ENCODE measurements at regions not wholly inside any gene's neighbourhood (a gene's known extent, or its start where the extent isn't known, plus 50 kb on each side); places are given as distances from the start of the nearest gene placed in this dataset.
"Not testable (repeated sequence)": the region's sequence is repeated elsewhere in the genome, so short reads cannot be mapped to it uniquely, and the experiment has no call there.

DNA sequence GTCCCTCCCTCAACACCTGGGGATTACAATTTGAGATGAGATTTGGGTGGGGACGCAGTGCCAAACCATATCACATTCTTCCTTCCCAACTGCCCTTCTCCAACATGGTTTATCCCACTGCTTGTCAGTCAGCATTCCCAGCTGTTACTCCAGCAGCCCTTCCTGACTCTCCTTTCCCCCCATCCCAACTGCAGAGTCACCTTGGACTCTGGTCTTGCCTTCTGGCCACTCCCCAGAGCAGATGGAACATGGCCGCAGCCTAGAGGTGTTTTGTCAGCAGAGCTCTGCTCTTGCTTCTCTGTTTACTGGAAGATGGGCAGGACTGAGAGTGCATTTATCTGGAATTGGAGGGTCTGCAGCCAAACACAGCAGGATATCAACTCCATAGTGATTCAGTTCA lies 51.2 kb upstream of the MEX3C start:
- no peak for DNase-seq (ENCODE audit: low spot score)
- in situ Hi-C loops (cut with HindIII; ENCODE audit: low sequenced_read_pairs), result no loop called here

DNA sequence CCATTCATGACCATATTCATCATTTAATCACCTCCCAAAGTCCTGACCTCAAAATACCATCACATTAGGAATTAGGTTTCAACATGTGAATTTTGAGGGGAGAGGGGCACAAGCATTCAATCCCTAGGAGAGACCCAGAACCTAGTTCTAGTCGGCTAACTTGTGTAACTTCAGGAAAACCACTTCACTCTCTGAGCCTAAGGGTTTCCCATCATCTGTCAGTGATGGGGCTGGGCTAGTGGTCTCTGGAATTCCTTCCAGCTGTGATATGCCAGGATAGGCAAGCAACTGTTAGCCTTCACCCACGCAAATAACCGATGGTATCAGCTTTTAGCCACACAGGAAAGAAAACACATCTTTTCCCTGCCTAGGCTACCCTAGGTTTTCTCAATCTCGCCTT lies 52.5 kb upstream of the MEX3C start:
- in situ Hi-C loops (cut with HindIII; ENCODE audit: low sequenced_read_pairs), result no loop called here

GRCh38 chr18:51250458-51251024 lies 53.1 kb upstream of the MEX3C start:
- in situ Hi-C loops (cut with HindIII; ENCODE audit: low sequenced_read_pairs), result no loop called here
- no peak for DNase-seq (ENCODE audit: low spot score)

More for the DNA sequence above, 52.5 kb upstream of the MEX3C start:
- DNase-seq (ENCODE audit: low spot score), result no peak

DNA sequence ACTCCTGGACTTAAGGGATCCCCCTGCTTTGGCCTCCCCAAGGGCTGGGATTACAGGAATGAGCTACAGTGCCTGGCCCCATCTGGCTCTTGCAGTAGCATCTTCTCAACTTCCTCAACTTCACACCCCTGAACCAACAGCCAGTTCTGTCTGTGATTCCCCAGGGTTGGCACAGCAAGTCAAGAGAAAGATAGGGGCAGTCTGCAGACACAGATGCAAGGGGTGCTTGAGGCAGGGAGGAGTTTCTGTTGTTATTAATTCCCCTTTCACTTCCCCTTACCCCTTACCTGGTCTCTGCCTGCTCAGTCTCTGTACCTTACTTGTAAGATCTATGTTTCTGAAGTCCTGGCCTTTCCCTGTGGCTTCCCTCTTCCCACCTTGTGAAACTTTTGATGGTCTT lies 54.1 kb upstream of the MEX3C start:
- in situ Hi-C loops (cut with HindIII; ENCODE audit: low sequenced_read_pairs), result no loop called here
- DNase-seq (ENCODE audit: low spot score), result no peak

GRCh38 chr18:51253476-51253875 lies 56.0 kb upstream of the MEX3C start:
- DNase-seq (ENCODE audit: low spot score), result no peak
- in situ Hi-C loops (cut with HindIII; ENCODE audit: low sequenced_read_pairs), result no loop called here

DNA sequence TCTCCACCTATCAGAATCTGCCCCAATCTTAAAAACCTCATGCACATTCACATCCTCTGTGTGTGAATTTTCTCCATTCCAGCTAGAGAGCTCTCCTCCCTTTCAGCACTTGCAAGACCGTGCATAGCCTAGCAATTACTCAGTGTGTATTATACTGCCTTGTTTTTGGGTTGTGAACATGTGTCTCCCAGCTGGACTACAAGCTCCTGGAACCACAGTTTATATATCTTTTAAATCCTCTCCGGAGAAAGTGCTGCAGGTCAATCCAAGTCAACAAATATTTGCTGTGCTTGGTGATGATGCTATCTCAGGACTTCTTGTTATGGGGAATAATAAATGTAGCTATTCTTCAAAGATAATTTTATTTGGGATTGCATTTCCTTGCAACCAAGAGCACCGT lies 58.2 kb upstream of the MEX3C start:
- in situ Hi-C loops (cut with HindIII; ENCODE audit: low sequenced_read_pairs), result no loop called here

DNA sequence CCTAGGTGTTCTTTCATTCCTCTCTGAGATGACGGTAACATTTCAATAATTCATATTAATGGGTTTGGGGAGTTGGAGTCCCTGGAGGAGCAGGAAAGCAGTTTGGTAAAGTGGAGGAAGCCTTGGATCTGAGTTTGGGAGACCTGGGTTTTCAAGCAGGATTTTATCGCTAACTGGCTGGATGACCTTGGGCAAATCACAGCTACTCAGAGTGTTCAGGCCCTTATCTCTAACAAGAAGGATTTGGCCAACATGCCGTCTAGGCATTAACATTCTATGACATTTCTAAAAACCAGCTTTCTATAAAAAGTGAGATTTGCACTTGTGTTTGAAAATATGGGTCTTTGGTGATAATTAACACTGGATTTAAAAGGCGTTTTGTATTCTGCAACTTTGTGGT lies 59.7 kb upstream of the MEX3C start:
- in situ Hi-C loops (cut with HindIII; ENCODE audit: low sequenced_read_pairs), result no loop called here
- no peak for DNase-seq (ENCODE audit: low spot score)

More for the DNA sequence above, 58.2 kb upstream of the MEX3C start:
- no peak for DNase-seq (ENCODE audit: low spot score)

GRCh38 chr18:51260118-51260517 lies 62.6 kb upstream of the MEX3C start:
- in situ Hi-C loops (cut with HindIII; ENCODE audit: low sequenced_read_pairs), result no loop called here
- DNase-seq (ENCODE audit: low spot score), result no peak

DNA sequence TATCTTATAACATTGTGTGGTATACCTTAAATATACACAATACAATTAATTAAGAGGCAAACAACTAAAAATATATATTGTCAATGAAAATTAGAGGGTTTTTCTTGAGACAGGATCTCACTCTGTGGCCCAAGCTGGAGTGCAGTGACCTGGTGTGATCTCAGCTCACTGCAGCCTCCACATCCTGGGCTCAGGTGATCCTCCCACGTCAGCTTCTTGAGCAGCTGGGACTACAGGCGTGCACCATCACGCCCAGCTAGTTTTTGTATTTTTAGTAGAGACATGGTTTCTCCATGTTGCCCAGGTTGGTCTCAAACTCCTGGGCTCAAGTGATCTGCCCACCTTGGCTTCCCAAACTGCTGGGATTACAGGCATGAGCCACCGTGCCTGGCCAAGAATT lies 68.6 kb upstream of the MEX3C start:
- in situ Hi-C loops (cut with HindIII; ENCODE audit: low sequenced_read_pairs); DNase-seq (ENCODE audit: low spot score): not testable (repeated sequence)

GRCh38 chr18:51266773-51267172 lies 69.3 kb upstream of the MEX3C start:
- no peak for DNase-seq (ENCODE audit: low spot score)
- in situ Hi-C loops (cut with HindIII; ENCODE audit: low sequenced_read_pairs), result no loop called here

- in situ Hi-C loops (cut with HindIII; ENCODE audit: low sequenced_read_pairs), result no loop called here
- no peak for DNase-seq (ENCODE audit: low spot score)
These were observed 76.0 kb upstream of the MEX3C start for GRCh38 chr18:51273437-51273836.

GRCh38 chr18:51275712-51276476 lies 78.4 kb upstream of the MEX3C start:
- DNase-seq (ENCODE audit: low spot score), result peak; percentile 2
- in situ Hi-C loops (cut with HindIII; ENCODE audit: low sequenced_read_pairs), result no loop called here

DNA sequence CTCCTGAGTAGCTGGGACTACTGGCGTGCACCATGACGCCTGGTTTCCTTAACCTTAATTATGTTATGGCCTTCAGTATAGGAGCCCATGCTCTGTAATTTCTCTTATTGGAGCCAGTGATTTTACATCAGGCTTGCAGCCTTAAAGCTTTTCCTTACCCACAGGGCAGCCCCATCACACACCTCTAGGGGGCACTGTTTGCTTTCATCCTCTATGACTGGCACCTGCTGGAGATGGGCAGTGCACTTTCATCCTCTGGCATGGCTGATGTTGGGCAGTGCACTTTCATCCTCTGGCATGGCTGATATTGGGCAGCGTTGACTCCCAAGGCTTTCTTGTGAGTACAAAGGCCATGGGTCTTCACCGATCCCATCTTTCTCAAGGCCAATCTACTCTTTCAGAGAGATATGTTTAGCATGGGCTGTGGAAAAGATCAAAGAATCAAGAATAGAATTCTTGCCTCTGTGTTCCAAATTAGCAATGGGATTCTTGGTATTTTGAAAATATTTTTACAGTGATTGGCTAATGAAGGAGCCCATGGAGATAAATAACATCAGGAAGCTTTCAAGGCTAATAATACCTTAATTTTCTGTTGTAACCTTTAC lies 80.7 kb upstream of the MEX3C start:
- in situ Hi-C loops (cut with HindIII; ENCODE audit: low sequenced_read_pairs), result no loop called here
- peak; percentile 4 for DNase-seq (ENCODE audit: low spot score)

GRCh38 chr18:51279367-51279984 lies 82.0 kb upstream of the MEX3C start:
- DNase-seq (ENCODE audit: low spot score), result no peak
- in situ Hi-C loops (cut with HindIII; ENCODE audit: low sequenced_read_pairs), result no loop called here

DNA sequence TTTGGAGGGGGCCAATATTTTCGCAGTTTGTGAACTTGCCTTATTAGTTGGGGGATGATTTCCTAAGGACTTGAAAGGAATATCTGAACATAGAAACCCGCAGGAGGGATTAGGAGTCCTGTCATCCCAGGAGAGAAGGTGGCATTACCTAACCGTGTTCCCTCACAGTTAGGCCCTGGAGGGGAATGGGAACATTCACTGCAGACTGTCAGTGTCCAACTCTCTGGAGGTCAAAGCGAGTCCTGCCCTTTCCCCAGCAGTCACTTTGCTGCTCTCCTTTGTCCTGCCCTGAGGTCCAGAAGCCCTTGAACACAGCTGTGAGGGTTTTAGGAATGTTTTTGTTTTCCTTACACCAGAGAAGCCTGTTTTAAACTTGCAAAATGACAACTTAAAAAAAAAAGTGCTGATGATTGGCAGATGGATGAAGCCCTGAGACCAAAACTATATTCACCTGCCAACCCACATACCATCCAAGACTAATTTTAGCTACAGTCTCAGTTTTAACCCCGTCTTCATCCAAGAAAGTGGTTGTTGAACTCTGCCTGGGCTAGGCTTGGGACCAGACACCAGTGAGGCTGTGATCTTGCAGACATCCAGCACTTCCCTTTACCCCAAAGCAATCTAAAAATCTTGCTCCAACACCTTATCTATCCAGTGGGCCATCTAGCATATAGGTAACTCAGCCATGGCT lies 90.5 kb upstream of the MEX3C start:
- DNase-seq (ENCODE audit: low spot score), result no peak
- in situ Hi-C loops (cut with HindIII; ENCODE audit: low sequenced_read_pairs), result no loop called here

DNA sequence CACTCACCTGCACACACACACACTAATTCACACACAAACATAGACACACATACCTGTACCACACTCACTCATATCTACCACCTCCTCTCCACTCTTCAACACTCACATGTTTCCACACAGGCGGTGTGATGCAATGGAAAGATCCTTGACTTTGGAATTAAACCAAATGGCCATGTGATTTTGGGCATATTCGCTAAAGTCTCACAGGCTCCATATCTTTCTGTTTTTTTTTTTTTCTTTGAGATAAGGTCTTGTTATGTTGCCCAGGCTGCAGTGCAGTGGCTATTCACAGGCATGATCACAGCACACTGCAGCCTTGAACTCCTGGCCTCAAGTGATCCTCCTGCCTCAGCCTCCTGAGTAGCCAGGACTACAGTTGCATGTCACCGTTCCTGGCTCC lies 91.1 kb upstream of the MEX3C start:
- in situ Hi-C loops (cut with HindIII; ENCODE audit: low sequenced_read_pairs), result no loop called here

DNA sequence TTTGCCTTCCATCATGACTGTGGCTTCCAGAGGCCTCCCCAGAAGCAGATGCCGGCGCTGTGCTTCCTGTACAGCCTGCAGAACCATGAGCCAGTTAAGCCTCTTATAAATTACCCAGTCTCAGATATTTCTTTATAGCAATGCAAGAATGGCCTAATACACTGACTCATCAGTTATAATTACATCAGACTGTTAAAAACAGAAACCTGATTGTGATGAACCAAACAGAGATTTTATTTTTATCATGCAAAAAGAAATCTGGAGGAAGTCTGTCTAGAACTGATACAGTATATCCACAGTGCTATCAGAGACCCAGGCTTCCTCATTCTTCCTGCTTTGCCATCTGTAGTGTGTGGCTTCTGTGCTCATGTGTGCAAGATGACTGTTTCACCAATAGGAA lies 93.4 kb upstream of the MEX3C start:
- no peak for DNase-seq (ENCODE audit: low spot score)
- in situ Hi-C loops (cut with HindIII; ENCODE audit: low sequenced_read_pairs), result no loop called here

More for the DNA sequence above, 91.1 kb upstream of the MEX3C start:
- DNase-seq (ENCODE audit: low spot score), result no peak

GRCh38 chr18:51300912-51301311 lies 103.4 kb upstream of the MEX3C start:
- no peak for DNase-seq (ENCODE audit: low spot score)
- in situ Hi-C loops (cut with HindIII; ENCODE audit: low sequenced_read_pairs), result no loop called here

GRCh38 chr18:51301376-51301775 lies 103.9 kb upstream of the MEX3C start:
- in situ Hi-C loops (cut with HindIII; ENCODE audit: low sequenced_read_pairs), result no loop called here
- DNase-seq (ENCODE audit: low spot score), result no peak

- DNase-seq (ENCODE audit: low spot score), result no peak
- in situ Hi-C loops (cut with HindIII; ENCODE audit: low sequenced_read_pairs), result no loop called here
These were observed 119.2 kb upstream of the MEX3C start for GRCh38 chr18:51316677-51317076.

Measured in G401 (cell line).